SK-MEL-5 (cell line): ENCODE measurements at regions not wholly inside any gene's neighbourhood (a gene's known extent, or its start where the extent isn't known, plus 50 kb on each side); places are given as distances from the start of the nearest gene placed in this dataset.
A peak's percentile ranks its signal among the peaks of the same experiment; 100 is the strongest.

ENCODE experiments used
- DNase-seq: peaks from one replicate; pipeline ENCODE4 v3.0.0-alpha.2; 2016; ENCODE audit warnings: low read depth, low spot score
- in situ Hi-C: cut with HindIII; loops from 2 replicates; pipeline ENCODE4 v1.10.0; 2016; ENCODE audit warnings: low sequenced_read_pairs, high pct_unique_total_duplicates, low pct_unique_long_range_greater_than_20kb

DNA sequence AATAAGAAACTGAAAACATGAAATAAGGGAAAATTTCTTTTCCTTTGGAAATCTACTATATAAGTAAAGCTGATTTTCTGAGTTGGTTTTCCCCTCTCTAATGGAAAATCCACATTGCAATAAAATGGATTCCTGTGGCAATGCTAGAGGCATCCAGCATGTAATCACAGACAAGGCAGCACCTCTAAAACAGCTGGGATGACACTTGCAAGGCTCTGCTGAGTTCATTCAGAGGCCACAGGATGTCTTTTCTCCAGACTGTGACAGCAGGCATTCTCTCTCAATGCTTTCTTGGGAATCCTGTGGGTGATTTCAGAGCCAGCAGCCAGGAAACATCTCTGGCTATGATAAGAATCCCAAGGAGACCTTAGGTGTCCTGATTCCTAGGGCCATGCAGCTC lies 201.3 kb upstream of the BLID start:
- DNase-seq, result no peak
- in situ Hi-C loops, result no loop called here

DNA sequence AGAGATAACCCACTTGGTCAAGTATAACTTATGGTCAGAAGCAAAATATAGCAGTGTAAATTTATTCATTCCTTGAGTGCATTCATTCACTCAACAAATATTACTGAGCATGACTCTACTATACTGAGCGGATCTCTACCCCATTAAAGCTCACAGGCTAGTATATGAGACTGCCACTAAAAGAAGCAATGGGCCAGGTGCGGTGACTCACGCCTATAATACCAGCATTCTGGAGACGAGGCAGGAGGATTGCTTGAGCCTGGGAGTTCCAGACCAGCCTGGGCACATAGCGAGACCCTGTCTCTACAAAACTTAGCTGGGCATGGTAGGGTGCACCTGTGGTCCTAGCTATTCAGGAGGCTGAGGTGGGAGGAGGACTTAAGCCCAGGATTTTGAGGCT lies 197.6 kb upstream of the BLID start:
- in situ Hi-C loops, result no loop called here
- DNase-seq, result no peak

DNA sequence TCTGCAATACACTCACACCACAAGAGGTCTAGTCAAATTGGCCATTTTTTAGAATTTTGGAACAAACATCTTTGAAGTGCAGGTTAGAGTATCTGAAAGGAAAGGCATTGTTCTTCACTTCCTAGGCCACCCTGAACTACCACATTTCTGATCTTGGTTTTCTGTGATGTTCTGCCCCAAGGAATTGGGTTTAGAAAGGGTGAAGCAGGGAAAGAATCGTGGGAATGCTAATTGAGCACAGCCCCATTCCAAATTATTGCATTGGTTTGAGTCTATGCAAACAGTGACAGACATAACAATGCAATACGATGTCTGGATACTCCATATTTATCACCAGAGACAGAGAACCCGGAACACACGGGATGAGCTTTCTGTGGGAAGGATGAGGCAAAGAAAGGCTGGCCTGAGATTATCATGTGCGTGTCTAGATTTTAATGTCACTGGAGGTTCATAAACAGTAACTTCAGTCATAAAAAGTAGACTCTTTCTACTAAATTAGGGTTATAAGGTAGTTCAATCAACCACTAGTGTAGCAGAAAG lies 195.3 kb upstream of the BLID start:
- in situ Hi-C loops, result no loop called here
- DNase-seq, result no peak

DNA sequence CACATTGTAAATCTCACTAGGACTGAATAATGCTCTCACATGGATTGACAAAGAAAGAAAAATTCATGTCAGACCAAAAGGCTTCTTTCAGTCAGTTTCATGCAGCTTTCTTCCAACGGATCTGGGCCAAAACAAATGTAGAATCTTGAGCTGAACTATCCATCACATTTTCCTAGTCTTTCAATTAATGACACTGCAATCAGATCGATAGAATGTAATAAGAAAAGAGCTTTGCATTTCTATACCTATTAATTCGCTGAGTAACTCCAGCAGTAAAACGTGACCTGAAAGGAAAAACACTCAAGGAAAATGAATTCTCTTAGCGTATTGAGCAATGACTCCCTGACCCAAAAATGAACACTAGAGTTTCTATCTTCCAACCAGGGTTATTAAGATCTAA lies 194.8 kb upstream of the BLID start:
- DNase-seq, result no peak
- in situ Hi-C loops, result no loop called here

- in situ Hi-C loops, result no loop called here
- DNase-seq, result no peak
These were observed 193.4 kb upstream of the BLID start for GRCh38 chr11:122309262-122309925.

DNA sequence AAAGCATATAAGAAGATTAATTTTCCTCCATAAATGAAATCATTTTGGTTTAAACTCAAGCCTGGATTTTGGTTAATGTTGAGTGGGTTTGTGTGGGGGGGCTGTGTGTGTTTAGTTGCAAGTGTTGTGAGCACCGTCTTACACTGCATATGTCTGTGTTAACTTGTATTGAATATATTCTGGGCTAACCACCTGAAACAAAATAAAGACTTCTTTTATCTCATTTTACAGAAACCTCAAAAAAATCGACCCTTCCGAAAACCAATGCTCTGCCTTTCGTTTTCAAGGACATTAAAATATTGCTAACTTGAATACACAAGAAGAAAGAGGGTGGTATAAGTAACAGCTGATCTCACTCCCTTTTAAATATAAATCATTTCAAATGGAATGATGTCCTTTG lies 192.2 kb upstream of the BLID start:
- no peak for DNase-seq
- in situ Hi-C loops, result no loop called here

DNA sequence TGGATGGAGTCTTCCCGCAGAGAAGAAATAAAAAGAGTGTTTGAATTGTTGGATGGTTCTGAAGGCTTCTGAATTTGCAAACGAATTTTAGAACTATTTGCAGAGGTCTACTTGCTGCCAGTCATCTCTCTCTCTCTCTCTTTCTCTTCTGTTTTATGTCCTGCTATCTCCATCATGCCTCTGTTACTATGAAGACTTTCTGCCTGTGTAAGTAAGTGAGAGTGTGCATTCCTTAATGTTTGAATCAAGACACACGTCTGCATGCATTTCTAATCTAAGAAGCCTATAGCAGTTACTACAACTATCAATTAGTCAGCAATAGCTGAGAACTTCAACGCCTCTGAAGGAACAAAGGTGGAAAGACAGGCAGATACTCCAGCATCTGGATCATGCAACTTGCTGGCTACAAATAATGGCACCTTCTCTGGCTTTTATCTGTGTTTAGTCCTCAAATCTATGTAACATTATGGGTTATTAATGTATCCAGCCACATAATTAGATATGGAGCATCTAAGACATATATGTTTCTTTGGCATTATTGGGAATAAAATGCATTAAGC lies 191.5 kb upstream of the BLID start:
- in situ Hi-C loops, result no loop called here
- no peak for DNase-seq

- in situ Hi-C loops, result no loop called here
- no peak for DNase-seq
These were observed 190.9 kb upstream of the BLID start for GRCh38 chr11:122306831-122307391.

- in situ Hi-C loops, result no loop called here
- DNase-seq, result no peak
These were observed 189.7 kb upstream of the BLID start for GRCh38 chr11:122305426-122306320.

GRCh38 chr11:122304973-122305372 lies 189.0 kb upstream of the BLID start:
- no peak for DNase-seq
- in situ Hi-C loops, result no loop called here

DNA sequence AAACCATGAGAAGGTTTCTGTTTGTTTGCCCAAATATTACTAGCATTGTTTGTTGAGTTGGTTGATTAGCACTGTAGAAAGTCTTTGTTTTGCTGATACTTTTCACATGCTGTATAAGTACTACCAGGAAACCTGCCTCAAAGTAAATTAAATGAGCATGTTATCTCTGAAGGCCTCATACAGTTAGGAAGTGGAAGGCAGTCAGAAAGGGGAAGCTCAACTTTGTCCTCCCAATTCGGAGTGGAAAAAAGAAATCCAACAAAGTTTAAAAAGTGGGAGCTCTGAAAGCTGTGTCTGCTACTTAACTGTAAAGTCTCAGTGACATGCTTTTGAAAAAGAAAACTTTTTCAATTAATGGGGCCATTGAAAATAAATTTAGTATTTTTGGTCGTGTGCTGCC lies 188.3 kb upstream of the BLID start:
- DNase-seq, result no peak
- in situ Hi-C loops, result no loop called here

DNA sequence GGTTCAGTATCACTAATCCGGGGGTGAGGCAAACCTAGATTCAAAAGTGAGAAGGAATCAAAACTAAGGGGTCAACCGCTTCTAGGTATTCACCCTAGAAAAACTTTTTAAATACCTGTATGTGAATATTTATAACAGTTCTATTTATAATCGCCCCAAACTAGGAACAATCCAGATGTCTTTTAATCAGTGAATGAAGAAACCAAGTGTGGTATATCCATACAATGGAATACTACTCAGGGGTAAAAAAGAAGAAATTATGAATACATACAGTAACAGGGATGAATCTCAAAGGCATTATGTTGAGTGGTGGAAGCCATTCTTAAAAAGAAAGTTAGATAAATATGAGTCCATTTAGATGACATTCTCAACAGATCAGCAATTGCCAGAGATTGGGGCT lies 178.0 kb upstream of the BLID start:
- DNase-seq, result no peak
- in situ Hi-C loops, result no loop called here

DNA sequence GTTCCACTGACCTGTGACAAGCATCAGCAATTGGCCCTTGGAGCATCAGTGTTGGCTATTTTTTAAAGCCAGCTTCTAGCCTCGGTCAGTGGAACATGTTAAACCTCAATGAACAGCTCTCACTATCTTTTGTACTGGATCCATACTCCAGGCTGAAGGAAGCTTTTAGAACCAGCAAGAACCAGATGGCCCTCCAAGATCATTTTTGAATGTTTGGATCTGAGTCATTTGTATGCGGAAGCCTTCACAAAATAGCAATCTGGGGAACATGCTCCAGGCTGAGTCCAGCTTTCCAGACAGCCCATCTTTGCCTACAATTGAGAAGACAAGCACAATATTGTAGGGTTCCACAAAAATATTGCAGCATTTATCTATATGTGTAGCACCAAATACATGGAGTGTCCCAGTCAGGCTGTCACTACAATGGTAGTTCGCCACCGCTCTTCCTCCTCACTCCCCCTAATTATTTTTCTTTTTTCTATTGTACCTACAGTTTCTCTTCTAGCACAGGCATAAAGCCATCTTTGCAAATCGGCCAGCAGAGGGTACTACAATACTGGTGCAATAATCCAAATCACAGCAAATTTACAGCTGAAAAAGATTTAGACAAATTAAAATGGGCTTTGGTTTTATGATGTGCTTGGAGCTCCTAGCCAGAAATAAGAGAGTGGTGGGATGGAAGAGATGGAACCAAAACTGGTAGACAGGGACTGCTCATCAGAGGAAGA lies 177.4 kb upstream of the BLID start:
- peak; percentile 41 for DNase-seq
- in situ Hi-C loops, result no loop called here

DNA sequence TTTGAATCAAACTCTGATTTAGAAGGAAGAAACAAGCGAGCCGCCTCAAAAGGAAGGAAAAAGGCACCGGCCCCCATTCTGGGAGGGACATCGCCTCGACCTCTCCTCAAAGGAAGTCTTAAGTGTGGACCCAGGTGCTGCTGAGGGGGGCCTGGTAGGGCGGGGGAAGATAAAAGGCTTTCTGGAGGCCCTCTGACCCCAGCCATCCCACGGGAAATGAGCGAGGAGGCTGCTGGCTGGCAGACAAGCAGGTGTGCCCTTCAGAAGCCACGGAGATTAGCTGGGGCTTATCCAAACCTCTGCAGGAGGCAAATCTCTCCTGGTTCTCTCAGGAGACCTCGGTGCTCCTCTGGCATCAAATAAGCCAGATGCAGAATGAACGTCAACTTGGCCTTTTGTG lies 171.4 kb upstream of the BLID start:
- in situ Hi-C loops, result no loop called here
- DNase-seq, result no peak

DNA sequence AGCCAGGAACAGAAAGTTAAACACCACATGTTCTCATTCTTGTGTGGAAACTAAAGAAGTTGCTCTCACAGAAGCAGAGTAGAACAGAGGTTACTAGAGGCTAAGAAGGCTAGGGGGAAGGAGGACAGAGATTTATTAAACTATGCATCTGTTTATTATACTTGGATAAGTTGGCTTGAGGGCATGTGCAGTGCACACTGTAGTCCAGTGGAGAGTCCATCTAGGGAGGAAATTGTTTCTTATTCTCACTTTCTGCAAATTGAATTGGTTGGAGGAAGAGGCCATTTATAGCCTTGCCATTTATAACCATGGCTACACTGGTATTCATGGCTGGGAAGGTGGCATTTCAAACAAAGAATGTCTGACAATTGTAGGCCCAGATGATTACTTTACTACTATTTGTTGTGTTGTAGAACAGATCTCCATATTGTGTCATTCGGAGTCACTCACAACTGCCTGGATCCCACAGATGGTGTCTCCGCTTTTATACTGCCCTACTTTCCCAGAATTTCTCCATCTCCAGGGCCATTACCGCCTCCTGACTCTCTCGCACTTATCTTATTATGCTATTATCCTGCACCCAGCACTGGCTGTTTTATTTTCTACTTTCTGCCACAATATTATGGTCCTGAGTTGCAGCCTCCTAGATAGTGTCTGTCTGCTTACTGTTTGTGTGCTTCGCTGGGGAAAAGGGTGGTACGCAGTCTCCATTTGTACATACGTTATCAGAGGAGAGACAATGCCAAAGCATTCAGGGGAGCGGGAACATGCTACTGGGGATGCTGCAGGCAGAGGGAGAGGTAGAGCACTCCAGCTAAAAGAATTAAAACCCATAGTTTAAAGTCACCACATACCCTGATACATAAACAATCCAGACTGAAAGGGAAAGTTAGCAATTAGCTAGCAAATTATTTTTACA lies 169.3 kb upstream of the BLID start:
- in situ Hi-C loops, result no loop called here
- DNase-seq, result no peak

- in situ Hi-C loops, result no loop called here
- no peak for DNase-seq
These were observed 164.9 kb upstream of the BLID start for GRCh38 chr11:122280870-122281269.

DNA sequence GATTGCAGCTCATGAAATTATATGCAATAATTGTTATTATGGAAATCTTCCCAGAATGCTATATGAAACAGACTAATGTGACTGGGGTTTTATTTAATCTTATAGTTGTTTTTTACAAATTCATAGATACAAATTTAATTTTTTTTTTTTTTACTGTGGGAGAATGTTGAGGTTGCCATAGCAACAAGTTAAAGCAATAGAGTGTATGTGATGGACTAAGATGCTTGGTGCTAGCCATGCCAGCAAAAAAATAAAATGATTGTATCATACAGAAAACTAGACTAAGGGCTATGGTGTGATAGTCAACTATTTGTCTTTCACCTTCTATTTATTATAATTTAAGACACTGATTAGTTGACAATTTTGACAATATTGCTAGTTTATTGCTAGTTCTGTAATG lies 163.2 kb upstream of the BLID start:
- DNase-seq, result no peak
- in situ Hi-C loops, result no loop called here
